ENCODE measurements at regions not wholly inside any gene's neighbourhood (a gene's known extent, or its start where the extent isn't known, plus 50 kb on each side); places are given as distances from the start of the nearest gene placed in this dataset.

GRCh38 chr12:59219148-59219547 lies 298.8 kb upstream of the LRIG3 start:
- H3K9ac ChIP-seq (ENCODE audit: low read length): no peak overlapping the region
- ATAC-seq (no peak), DNase-seq (ENCODE audit: low read depth, low spot score) (no peak)
- POLR2A ChIA-PET: no interaction called here
- no peaks in the 10 kb centered on the region for H4K20me1 ChIP-seq (ENCODE audit: insufficient read depth)
- CTCF ChIA-PET: no interaction called here
- H3K4me2 ChIP-seq (ENCODE audit: low read length): no peak overlapping the region
- H3K9me2 ChIP-seq (ENCODE audit: insufficient read depth): no peaks in the 10 kb centered on the region
- H2AFZ ChIP-seq (ENCODE audit: low read depth, low read length, poor library complexity, severe bottlenecking): no peak overlapping the region
- no peaks in the 10 kb centered on the region for H3K27me3 ChIP-seq (ENCODE audit: insufficient read depth, low read length)
- intact Hi-C loops (cut with micrococcal nuclease): no loop called here
- RAD21 ChIA-PET (ENCODE audit: low non-redundant PET in 1 of 2, low total read pairs in 2 of 2, uncharacterized antibody in 2 of 2, unreplicated experiment in 2 of 2): no interaction called here
- TF ChIP-seq JUND (IDR thresholded peaks at IDR 0.05) (no peak), SIN3A (IDR thresholded peaks at IDR 0.05; ENCODE audit: low read depth) (no peak), YY1 (IDR thresholded peaks at IDR 0.05; ENCODE audit: extremely low read depth, insufficient replicate concordance, low read depth, low read length) (no peak), SRF (IDR thresholded peaks at IDR 0.05; ENCODE audit: low read depth) (no peak), RAD21 (IDR thresholded peaks at IDR 0.05; ENCODE audit: low read depth) (no peak), ZNF274 (IDR thresholded peaks at IDR 0.05; ENCODE audit: low read depth, low read length) (no peak), FOSL1 (IDR thresholded peaks at IDR 0.05; ENCODE audit: low read depth) (no peak), EZH2 (IDR thresholded peaks at IDR 0.05) (no peak), EGR1 (IDR thresholded peaks at IDR 0.05; ENCODE audit: low read depth) (no peak), EZH2phosphoT487 (IDR thresholded peaks at IDR 0.05; ENCODE audit: borderline replicate concordance) (no peak), ZBTB33 (IDR thresholded peaks at IDR 0.05; ENCODE audit: extremely low read depth, insufficient replicate concordance, low read length) (no peak), ELF1 (IDR thresholded peaks at IDR 0.05; ENCODE audit: borderline replicate concordance, low read depth) (no peak), ATF3 (IDR thresholded peaks at IDR 0.05) (no peak)
- TF ChIP-seq, protein P1, sequence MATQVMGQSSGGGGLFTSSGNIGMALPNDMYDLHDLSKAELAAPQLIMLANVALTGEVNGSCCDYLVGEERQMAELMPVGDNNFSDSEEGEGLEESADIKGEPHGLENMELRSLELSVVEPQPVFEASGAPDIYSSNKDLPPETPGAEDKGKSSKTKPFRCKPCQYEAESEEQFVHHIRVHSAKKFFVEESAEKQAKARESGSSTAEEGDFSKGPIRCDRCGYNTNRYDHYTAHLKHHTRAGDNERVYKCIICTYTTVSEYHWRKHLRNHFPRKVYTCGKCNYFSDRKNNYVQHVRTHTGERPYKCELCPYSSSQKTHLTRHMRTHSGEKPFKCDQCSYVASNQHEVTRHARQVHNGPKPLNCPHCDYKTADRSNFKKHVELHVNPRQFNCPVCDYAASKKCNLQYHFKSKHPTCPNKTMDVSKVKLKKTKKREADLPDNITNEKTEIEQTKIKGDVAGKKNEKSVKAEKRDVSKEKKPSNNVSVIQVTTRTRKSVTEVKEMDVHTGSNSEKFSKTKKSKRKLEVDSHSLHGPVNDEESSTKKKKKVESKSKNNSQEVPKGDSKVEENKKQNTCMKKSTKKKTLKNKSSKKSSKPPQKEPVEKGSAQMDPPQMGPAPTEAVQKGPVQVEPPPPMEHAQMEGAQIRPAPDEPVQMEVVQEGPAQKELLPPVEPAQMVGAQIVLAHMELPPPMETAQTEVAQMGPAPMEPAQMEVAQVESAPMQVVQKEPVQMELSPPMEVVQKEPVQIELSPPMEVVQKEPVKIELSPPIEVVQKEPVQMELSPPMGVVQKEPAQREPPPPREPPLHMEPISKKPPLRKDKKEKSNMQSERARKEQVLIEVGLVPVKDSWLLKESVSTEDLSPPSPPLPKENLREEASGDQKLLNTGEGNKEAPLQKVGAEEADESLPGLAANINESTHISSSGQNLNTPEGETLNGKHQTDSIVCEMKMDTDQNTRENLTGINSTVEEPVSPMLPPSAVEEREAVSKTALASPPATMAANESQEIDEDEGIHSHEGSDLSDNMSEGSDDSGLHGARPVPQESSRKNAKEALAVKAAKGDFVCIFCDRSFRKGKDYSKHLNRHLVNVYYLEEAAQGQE (IDR thresholded peaks at IDR 0.05; ENCODE audit: low read depth): no peak
- H3K4me1 ChIP-seq (ENCODE audit: control insufficient read depth in 1 of 2, insufficient read depth in 2 of 2, low read length in 2 of 2): no peaks in the 10 kb centered on the region
- no peaks in the 10 kb centered on the region for H3K9me3 ChIP-seq (ENCODE audit: control insufficient read depth in 1 of 2, insufficient read depth in 1 of 2, low read depth in 1 of 2, low read length in 2 of 2)
- no peak overlapping the region for H3K4me3 ChIP-seq (replicated peaks in 1 of 2; ENCODE audit: low read depth in 1 of 2, low read length in 2 of 2)
- no peaks in the 10 kb centered on the region for H3K36me3 ChIP-seq (ENCODE audit: control insufficient read depth in 1 of 2, insufficient read depth in 2 of 2, low read length in 2 of 2)
- no peak overlapping the region for H3K27ac ChIP-seq (ENCODE audit: low read depth, low read length)
- H3K79me2 ChIP-seq (ENCODE audit: insufficient read depth, low read length): no peaks in the 10 kb centered on the region
- BruUV-seq (replicated peaks): no TSS peak
